Stimulated activated CD4-positive, alpha-beta T cell treated with anti-CD3 and anti-CD28 coated beads, Interleukin-1b, Interleukin-23, amount 100 ng/mL, for 4 hours (primary cell): ENCODE measurements at regions not wholly inside any gene's neighbourhood (a gene's known extent, or its start where the extent isn't known, plus 50 kb on each side); places are given as distances from the start of the nearest gene placed in this dataset.

ENCODE experiments used
- DNase-seq, 2 donors: peaks; one replicate each; pipeline ENCODE4 v3.0.0-alpha.2; 2020; ENCODE audit warnings: low read depth in 2 of 2

DNA sequence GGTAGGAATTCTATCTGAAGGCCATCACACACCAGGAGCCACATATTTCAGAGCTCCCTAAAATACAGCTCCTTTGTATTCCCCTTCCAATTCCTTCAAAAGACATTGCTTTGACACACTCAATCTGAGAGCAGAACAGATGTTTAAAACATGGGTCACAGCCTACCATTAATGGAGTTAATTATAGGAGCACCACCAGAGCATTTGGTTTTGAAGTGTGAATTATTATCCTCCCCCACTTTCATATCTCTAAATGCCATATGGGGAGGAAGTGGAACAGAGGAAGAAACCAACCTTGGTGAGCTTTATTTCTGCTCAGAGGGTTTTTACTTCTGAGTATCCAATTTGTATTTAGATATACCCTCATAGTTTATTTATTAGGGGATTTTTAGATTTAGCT is 50.7 kb upstream of the TNFRSF21 start:
- DNase-seq: no peak

DNA sequence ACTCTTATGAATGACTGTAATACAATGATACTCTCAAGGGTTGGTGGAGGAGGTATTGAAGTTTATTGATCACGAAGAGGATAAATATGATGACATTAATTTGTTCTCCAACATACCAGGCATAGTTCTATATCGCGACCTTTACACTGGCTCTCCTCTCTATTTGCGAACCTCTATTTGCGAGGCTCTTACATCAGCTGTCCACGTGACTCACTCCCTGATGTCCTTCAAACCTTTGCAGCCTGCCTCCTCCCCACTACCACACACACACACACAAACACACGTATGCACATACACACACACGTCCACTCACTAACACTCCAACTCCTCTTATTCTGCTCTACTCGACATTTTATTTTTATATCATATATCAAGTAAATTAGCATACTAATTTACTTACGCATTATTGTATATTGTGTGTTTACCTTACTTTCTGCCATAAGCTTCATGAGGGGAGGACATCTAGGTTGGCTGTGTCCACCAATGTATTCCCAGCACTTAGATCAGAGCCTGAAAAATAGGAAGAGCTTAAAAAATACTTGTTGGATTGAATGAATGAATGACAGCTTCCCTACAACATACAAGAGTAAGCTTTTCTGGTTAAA is 53.3 kb upstream of the TNFRSF21 start:
- DNase-seq: no peak

- no peak for DNase-seq
Observed at GRCh38 chr6:47363736-47364135, 54.0 kb upstream of the TNFRSF21 start.

- no peak for DNase-seq
Observed at GRCh38 chr6:47366335-47366890, 56.7 kb upstream of the TNFRSF21 start.

DNA sequence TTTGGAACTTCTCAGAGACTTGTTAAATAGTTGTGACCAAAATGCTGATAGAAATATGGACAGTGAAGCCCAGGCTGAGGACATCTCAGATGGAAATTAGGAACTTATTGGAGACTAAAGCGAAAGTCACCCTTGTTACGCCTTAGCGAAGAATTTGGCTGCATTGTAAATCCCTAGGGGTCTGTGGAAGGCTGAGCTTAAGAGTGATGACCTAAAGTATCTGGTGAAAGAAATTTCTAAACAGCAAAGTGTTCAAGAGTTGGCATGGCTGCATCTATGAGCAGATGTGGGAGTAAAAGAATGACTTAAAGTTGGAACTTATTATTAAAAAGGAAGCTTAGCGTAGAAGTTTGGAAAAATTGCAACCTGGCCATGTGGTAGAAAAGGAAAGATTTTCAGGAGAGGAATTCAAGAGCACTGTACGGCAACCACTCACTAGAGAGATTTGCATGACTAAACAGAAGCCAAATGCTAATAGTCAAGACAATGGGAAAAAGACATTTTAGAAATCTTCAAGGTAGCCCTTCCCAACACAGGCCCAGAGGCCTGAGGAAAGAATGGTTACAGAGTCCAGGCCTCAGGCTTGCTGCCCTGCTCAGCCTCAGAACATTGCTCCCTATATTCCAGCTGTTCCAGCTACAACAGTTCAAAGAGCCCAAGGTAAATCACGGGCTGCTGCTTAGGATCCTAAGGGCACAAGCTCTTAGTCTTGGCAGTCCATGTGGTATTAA is 61.6 kb upstream of the TNFRSF21 start:
- no peak for DNase-seq

- DNase-seq: no peak
Observed at GRCh38 chr6:47371870-47372255, 62.2 kb upstream of the TNFRSF21 start.

- no peak for DNase-seq
Observed at GRCh38 chr6:47372318-47372717, 62.6 kb upstream of the TNFRSF21 start.

- no peak for DNase-seq
Observed at GRCh38 chr6:47375426-47375825, 65.7 kb upstream of the TNFRSF21 start.

GRCh38 chr6:47376930-47377329 is 67.2 kb upstream of the TNFRSF21 start:
- DNase-seq: no peak

GRCh38 chr6:47377971-47378370 is 68.3 kb upstream of the TNFRSF21 start:
- no peak for DNase-seq

GRCh38 chr6:47379328-47379727 is 69.6 kb upstream of the TNFRSF21 start:
- no peak for DNase-seq

GRCh38 chr6:47380251-47380650 is 70.5 kb upstream of the TNFRSF21 start:
- DNase-seq: no peak

DNA sequence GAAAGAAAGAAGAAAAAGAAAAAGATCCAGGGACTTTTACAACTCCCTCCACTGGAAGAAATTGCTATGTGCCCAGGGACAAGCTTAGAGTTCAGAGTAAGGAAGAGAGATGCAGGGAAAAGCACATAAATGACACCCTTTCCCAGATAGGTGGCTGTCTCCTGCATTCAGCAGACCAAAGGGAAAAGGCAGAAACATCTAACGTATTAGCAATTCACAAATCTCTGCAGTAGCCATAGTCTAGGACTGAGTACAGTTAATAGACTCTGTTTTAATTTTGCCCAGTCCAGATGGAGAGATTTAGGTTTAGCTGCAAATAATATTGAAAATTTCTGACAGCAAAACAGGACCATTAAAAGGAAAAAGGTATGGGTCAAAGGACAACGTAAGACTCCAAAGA is 71.3 kb upstream of the TNFRSF21 start:
- no peak for DNase-seq

- DNase-seq: no peak
Observed at GRCh38 chr6:47383360-47383759, 73.7 kb upstream of the TNFRSF21 start.

- no peak for DNase-seq
Observed at GRCh38 chr6:47391675-47392074, 82.0 kb upstream of the TNFRSF21 start.

GRCh38 chr6:47392251-47392650 is 82.5 kb upstream of the TNFRSF21 start:
- DNase-seq: no peak

GRCh38 chr6:47396401-47397069 is 81.1 kb upstream of the CD2AP start:
- DNase-seq: no peak

DNA sequence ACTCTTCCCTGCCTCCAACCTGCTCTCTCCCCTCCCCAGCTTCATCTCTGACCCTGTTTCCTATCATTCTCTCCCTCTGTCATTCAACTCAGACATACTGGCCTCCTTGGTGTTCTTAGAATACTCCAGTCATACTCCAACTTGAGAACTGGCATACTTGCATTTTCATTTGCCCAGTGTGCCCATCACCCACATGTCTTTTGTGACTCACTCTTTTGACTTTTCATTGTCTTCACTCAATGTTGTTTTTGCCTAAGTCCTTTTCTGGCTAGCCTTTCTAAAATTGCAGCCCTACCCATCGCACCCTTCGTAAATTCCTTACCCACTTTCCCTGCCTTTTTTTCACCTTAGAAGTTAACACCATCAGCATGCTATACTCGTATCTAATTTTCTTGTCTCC is 77.0 kb upstream of the CD2AP start:
- no peak for DNase-seq

GRCh38 chr6:47402081-47402480 is 75.5 kb upstream of the CD2AP start:
- DNase-seq: no peak

DNA sequence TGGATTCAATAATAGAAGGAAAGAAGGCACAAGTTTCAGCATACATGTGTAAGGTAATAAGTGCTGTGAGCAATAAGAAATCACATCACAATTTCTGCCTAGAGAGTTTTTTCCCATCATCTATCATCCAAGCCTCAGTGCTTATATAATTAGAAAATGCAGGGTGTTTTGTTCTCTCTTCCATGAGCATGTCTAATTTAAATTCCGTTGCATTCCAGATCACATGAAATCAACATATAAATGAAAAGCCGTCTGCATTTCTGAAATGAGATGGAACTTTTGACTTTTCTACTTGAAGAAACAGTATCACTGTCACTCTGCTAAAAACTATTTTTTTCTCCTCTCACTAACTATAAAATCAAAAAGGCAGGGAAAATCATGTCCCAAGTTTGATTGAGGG is 74.5 kb upstream of the CD2AP start:
- DNase-seq: no peak

DNA sequence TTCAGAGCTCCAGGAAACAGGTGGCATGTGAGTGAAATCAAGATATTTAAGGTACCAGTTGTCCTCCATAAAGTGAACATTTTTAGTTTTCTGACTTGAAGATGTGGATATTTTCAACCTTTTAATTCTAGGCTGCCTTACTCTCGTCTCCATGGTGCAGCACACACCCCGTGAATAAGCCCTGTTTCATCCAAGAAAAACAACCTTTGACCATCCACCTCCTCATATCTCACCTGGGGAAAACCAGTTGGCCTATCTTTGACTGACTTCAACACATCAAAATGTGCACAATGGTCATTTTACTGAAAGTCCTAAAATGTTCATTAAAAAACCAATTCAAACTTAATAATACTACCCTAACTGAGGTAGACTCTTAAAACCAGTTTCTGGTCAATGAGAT is 73.8 kb upstream of the CD2AP start:
- no peak for DNase-seq

DNA sequence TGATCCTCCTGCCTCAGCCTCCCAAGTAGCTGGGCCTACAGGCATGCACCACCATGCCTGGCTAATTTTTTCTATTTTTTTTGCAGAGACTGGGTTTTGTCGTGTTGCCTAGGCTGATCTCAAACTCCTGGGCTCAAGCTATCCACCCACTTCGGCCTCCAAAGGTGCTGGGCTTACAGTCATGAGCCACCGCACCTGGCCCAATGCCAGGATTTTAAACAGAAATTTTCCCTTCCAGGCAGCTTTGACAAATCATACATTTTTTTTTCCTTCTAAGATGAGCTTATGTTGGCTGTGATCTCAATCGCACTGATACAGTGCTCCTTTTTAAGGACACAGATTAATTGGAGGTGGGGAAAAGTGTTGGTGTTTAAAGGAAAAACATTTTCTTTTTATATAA is 73.2 kb upstream of the CD2AP start:
- no peak for DNase-seq

- DNase-seq: no peak
Observed at GRCh38 chr6:47405273-47405672, 72.3 kb upstream of the CD2AP start.
